HG03097 (cell line): ENCODE measurements at regions not wholly inside any gene's neighbourhood (a gene's known extent, or its start where the extent isn't known, plus 50 kb on each side); places are given as distances from the start of the nearest gene placed in this dataset.
"Not testable (repeated sequence)": the region's sequence is repeated elsewhere in the genome, so short reads cannot be mapped to it uniquely, and the experiment has no call there.

Experiments
- ATAC-seq: cut with Tn5 transposase; IDR thresholded peaks from one replicate; pipeline ENCODE4 v1.9.1; 2021; ENCODE audit not compliant: unreplicated experiment, low FRiP score

- no peak for ATAC-seq
Observed at GRCh38 chr10:81696609-81697388, 178.2 kb upstream of the NRG3 start.

GRCh38 chr10:81704596-81704995 lies 170.4 kb upstream of the NRG3 start:
- ATAC-seq = no peak

GRCh38 chr10:81708416-81708815 lies 166.6 kb upstream of the NRG3 start:
- no peak for ATAC-seq

- ATAC-seq = no peak
Observed at GRCh38 chr10:81708929-81709328, 166.1 kb upstream of the NRG3 start.

GRCh38 chr10:81722399-81722798 lies 152.6 kb upstream of the NRG3 start:
- ATAC-seq = no peak

GRCh38 chr10:81724431-81724830 lies 150.6 kb upstream of the NRG3 start:
- no peak for ATAC-seq

GRCh38 chr10:81725851-81726250 lies 149.1 kb upstream of the NRG3 start:
- ATAC-seq = no peak

GRCh38 chr10:81728692-81729091 lies 146.3 kb upstream of the NRG3 start:
- no peak for ATAC-seq

GRCh38 chr10:81730891-81731290 lies 144.1 kb upstream of the NRG3 start:
- ATAC-seq = no peak

GRCh38 chr10:81733542-81733941 lies 141.5 kb upstream of the NRG3 start:
- ATAC-seq = no peak

- not testable (repeated sequence) for ATAC-seq
Observed at GRCh38 chr10:81735167-81735566, 139.8 kb upstream of the NRG3 start.

GRCh38 chr10:81759111-81759510 lies 115.9 kb upstream of the NRG3 start:
- ATAC-seq = no peak

- no peak for ATAC-seq
Observed at GRCh38 chr10:81784111-81784597, 90.8 kb upstream of the NRG3 start.

GRCh38 chr10:81792729-81793128 lies 82.3 kb upstream of the NRG3 start:
- no peak for ATAC-seq

GRCh38 chr10:81806842-81807241 lies 68.2 kb upstream of the NRG3 start:
- ATAC-seq = no peak

- ATAC-seq = no peak
Observed at GRCh38 chr10:81814842-81815241, 60.2 kb upstream of the NRG3 start.

GRCh38 chr10:81817596-81818170 lies 57.3 kb upstream of the NRG3 start:
- ATAC-seq = no peak

- no peak for ATAC-seq
Observed at GRCh38 chr10:81820418-81820817, 54.6 kb upstream of the NRG3 start.
